Stimulated activated CD8-positive, alpha-beta memory T cell treated with anti-CD3 and anti-CD28 coated beads, Interleukin-4, amount 100 ng/mL, for 1 hour (primary cell): ENCODE measurements at regions not wholly inside any gene's neighbourhood (a gene's known extent, or its start where the extent isn't known, plus 50 kb on each side); places are given as distances from the start of the nearest gene placed in this dataset.

Experiments
- DNase-seq, 2 donors: peaks; one replicate each; pipeline ENCODE4 v3.0.0-alpha.2; 2020; ENCODE audit warnings: low read depth in 2 of 2, low spot score in 1 of 2

GRCh38 chr10:128727114-128727513, 600.9 kb upstream of the MKI67 start:
- DNase-seq = no peak

- DNase-seq = no peak
These were observed 603.7 kb upstream of the MKI67 start for GRCh38 chr10:128729910-128730420.

DNA sequence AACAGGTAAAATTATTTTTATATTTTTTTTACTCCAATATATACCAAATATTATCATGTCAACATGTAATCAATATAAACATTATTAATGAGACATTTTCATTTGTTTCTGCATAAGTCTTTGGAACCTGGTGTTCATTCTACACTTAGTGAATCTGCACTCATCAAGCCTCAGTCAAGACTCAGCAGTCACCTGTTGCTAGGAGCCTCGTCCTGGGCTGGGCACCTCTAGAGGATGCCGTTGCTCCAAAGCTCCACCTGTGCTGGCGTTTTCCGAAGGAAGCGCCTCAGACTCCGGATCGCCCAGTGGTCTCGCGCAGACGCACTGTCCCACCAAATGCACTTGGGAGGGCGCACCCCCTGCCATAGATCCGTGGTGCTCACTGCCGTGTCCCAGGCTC, 604.7 kb upstream of the MKI67 start:
- no peak for DNase-seq

- no peak for DNase-seq
These were observed 607.9 kb upstream of the MKI67 start for GRCh38 chr10:128734161-128734560.

DNA sequence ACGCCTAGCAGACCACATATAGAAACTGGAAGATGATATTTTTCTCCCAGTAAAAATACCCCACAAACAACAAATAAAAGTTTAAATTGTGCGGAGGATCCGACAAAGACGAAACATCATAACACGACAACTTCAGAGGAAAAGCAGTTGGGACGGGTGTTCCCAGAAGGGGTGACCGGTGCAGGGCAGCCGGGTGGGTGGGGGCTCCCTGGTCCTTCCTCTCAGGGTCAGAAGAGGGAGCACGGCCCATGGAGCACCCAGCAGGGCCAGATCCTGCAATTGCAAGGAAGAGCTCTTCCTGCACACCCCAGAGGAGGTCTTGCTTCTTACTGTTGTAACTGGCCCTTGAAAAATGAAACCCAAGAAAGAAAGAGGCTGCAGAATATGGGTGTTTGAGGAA, 608.5 kb upstream of the MKI67 start:
- no peak for DNase-seq

DNA sequence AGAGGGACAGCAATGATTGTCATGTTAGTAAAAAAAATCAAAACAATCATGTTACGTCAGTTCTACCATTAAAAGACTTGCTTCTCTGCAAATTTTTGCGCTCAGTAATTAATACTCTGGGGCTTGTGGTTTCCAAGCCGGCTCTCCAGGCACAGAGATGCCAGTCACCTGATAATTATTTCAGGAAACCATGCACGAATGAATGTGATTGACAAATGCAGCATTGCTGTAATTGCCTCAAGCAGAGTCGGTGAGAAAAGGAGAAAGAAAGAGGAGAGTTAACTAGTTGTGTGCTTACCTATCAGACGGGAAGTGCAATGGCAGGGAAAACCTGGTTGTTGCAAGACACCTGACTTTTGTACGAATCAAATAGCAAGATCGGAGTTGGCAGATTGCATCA, 609.8 kb upstream of the MKI67 start:
- DNase-seq = no peak

DNA sequence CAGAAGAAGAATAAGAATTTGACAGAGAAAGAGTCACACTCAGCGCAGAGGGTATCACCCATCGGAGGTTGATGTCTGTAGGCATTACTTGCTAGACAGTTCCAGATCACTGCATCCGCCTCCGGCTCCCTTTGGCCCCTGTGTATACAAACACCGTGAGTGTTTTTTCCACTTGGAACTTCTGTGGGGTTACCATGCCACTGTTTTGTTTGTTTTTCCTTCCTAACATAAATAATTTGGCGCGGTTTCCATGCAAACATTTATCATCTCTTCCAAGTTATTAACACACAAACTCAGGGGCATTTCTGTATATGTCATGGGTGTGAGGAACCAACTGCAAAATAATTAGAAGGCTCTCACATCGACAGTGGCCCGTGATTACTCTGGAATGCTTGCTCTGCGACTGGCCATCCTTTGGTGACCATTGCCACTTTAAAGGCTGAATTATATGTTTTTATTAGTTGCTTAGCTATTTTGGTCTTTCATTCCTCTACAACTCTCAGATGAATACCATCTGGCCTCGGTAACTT, 612.2 kb upstream of the MKI67 start:
- DNase-seq = no peak

- no peak for DNase-seq
These were observed 613.7 kb upstream of the MKI67 start for GRCh38 chr10:128739930-128740329.

DNA sequence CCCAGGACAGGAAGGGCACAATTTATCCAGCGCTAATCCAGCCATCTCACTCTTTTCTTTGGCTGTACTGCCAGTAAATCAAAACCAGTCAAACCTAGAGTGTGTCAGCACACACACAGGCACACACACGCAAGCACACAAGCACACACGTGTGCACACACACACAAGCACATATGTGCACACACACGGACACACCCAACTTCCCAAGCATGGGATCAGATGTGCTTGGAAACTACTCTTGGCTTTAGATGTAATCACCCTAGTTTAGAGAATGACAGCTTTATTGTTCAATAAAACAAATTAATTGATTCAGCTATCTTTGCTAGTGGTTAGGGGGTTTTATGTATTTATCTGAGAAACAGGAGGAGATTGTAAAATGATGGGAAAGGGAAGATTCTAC, 615.0 kb upstream of the MKI67 start:
- DNase-seq = no peak

GRCh38 chr10:128741680-128742079, 615.5 kb upstream of the MKI67 start:
- DNase-seq = no peak

DNA sequence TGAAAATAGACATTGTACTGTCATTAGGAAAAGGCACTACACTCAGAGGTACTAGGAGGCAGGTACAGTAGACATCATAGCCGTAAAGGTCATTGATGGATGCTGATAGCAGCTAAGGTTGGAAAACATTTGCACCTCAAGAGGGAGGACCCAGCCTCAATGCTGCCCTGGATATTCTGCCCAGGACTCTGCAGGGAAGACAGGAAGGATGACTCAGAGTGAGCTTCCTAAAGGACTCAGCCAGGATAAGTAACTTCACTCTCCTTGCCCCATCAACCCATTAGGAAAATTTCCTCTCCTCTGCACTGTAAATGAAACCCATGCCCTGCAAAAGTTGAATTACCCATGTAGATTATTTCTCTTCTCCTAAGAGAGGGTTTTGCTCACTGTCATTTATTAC, 617.9 kb upstream of the MKI67 start:
- DNase-seq = no peak

GRCh38 chr10:128744811-128745305, 618.6 kb upstream of the MKI67 start:
- no peak for DNase-seq

DNA sequence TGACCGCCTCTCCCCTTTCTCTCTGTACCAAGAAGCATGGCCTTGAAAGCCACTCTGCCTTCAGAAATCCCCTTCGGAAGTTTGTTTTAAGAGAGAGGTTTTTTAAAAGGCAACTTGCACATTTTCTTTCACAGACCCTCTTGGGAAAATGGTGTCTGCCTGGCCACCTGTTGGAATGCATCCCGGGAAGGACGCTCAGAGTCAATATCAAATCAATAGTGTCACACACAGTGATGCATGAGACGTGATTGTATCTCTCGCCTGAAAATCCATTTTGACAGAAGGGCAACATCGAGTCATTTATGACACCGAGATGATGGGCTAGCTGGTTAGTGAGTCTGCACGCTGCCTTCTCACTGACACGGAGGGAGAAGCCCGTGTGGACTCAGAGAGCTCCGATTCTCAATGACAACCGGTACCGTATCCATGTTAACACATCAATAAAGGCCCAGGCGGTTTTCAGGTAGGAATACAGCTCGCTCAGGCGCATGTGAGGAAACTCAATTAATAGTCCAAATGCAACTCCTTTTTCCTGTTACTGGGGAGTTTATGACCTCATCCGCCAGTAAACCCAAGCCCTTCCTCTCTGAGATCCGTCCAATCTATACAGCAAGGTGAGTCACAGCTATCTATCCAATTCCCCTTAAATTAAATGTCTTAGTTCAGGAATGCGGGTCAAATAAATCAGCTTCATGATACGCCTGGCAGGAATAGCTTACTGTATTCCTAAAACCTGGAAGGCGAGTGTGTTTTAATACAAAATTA, 621.5 kb upstream of the MKI67 start:
- DNase-seq = no peak

- no peak for DNase-seq
These were observed 625.1 kb upstream of the MKI67 start for GRCh38 chr10:128751284-128751683.

- no peak for DNase-seq
These were observed 625.6 kb upstream of the MKI67 start for GRCh38 chr10:128751851-128752250.

GRCh38 chr10:128759174-128759573, 633.0 kb upstream of the MKI67 start:
- no peak for DNase-seq

GRCh38 chr10:128763588-128763987, 637.4 kb upstream of the MKI67 start:
- DNase-seq = no peak

DNA sequence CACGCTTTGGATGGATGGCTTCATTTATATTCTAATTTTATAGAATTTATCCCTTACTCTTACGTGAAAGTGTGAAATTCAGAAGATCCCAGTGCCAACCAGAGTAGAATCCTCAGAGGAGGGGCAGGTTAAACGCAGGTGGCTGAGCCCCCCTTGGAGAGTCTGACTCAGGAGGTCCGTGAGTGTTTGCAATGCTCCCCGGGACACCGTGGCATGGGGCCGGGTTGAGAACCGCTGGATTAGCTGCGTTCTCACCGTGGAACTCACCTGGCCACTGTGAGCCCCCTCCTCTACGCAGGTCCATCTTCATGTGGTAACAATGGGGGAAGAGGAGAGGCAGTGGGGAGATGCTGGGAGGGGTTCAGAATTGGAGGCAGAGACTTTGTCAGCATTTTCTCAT, 638.0 kb upstream of the MKI67 start:
- DNase-seq = no peak

GRCh38 chr10:128766915-128767314, 640.7 kb upstream of the MKI67 start:
- no peak for DNase-seq

DNA sequence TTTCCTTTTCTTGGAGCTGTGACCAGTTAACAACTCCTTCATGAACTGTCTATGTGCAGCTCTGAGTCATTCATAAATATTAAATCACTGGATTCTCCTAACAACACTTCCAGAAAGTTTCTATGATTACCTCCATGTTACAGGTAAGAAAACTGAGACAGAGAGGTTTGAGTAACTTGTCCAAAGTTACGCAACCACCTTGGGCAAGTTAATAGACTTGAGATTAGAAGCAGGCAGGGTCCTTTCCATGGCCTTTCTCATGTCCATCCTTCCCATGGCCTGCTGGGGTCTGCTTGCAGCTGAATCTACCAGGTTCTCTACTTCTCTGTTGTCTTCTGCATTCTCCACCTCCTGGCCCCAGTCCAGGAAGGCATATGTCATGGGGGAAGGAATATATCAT, 648.8 kb upstream of the MKI67 start:
- DNase-seq = no peak

GRCh38 chr10:128775743-128776142, 649.5 kb upstream of the MKI67 start:
- no peak for DNase-seq

GRCh38 chr10:128776673-128777252, 650.5 kb upstream of the MKI67 start:
- no peak for DNase-seq
